Sigmoid colon (tissue), 4 donors: ENCODE measurements at regions not wholly inside any gene's neighbourhood (a gene's known extent, or its start where the extent isn't known, plus 50 kb on each side); places are given as distances from the start of the nearest gene placed in this dataset.

Experiments
- CTCF ChIP-seq, 4 experiments: fragments of 450-650 bp in 3 of 4; fragments of 200-600 bp in 1 of 4; IDR thresholded peaks; one replicate each; pipeline ENCODE4 v1.5.1; 2016 to 2019; ENCODE audit warnings: antibody characterized with exemption in 4 of 4, mild to moderate bottlenecking in 3 of 4, moderate library complexity in 2 of 4
- EP300 ChIP-seq, 4 donors: sonication (generic); formaldehyde crosslinking; IDR thresholded peaks; one replicate each; pipeline ENCODE4 v1.6.1; 2017; ENCODE audit warnings: antibody characterized with exemption in 4 of 4

GRCh38 chr4:74631338-74631737 is 163.0 kb downstream of the BTC start:
- no peak for TF ChIP-seq CTCF (IDR thresholded peaks at IDR 0.05)
- TF ChIP-seq EP300 (IDR thresholded peaks at IDR 0.05), result no peak
